SK-N-SH treated with all-trans-retinoic acid at 6 μM for 48 hours (cell line): ENCODE measurements at regions not wholly inside any gene's neighbourhood (a gene's known extent, or its start where the extent isn't known, plus 50 kb on each side); places are given as distances from the start of the nearest gene placed in this dataset.

ENCODE experiments used
- RARB ChIP-seq: fragments of 250-450 bp; sonication (Bioruptor Pico); IDR thresholded peaks from 2 replicates; pipeline ENCODE4 v1.8.0; 2021; ENCODE audit warnings: mild to moderate bottlenecking, moderate library complexity
- TOX ChIP-seq: fragments of 250-450 bp; sonication (Bioruptor Pico); IDR thresholded peaks from 2 replicates; pipeline ENCODE4 v1.8.0; 2021; ENCODE audit warnings: mild to moderate bottlenecking, moderate library complexity, borderline replicate concordance
- ZFP30 ChIP-seq: fragments of 450-650 bp; formaldehyde crosslinking; IDR thresholded peaks from 2 replicates; pipeline ENCODE4 v1.5.0; 2022; ENCODE audit warnings: mild to moderate bottlenecking, moderate library complexity

DNA sequence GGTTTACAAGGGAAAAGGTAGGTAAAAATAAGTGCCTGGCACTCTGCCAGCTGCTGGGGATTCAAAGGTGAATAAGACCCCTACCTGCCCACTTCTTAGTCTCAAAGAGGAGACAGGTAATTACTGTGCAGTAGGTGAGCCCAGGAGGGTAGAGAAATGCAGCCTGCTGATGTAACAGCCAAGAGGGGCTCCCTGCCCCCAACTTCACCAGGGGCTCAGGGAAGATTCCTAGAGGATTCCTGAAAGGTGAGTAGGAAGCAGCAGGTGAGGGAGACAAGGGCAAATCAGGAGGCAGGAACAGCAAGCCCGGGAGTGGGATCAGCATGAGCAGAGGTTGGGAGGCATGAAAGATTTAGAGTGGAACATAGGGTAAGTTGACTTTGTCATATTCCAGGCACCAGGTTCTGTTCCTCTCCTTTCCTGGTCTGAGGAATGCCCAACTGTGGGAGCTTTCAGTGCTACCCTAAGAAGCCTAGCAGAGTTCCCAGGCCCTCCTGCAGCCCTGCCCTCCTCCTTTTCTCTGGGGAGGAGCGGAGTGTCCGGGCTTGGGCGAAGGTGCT lies 258.1 kb downstream of the LRFN2 start:
- TF ChIP-seq TOX (no peak), RARB (CRISPR knock-in tag) (no peak), ZFP30 (no peak)
